IMR-90 (cell line): ENCODE measurements at regions not wholly inside any gene's neighbourhood (a gene's known extent, or its start where the extent isn't known, plus 50 kb on each side); places are given as distances from the start of the nearest gene placed in this dataset.

Source experiments
- BHLHE40 ChIP-seq: fragments of 150-350 bp; IDR thresholded peaks from 2 replicates; pipeline ENCODE4 v1.6.1; 2016; ENCODE audit warnings: mild to moderate bottlenecking, low read depth, low read length
- CHD1 ChIP-seq: IDR thresholded peaks from 2 replicates; pipeline ENCODE4 v1.6.1; 2012; ENCODE audit warnings: low read depth, low read length, improper control_type of control experiment
- MAFK ChIP-seq: IDR thresholded peaks from 2 replicates; pipeline ENCODE4 v1.6.1; 2012; ENCODE audit warnings: low read depth, low read length, improper control_type of control experiment
- MXI1 ChIP-seq: IDR thresholded peaks from 2 replicates; pipeline ENCODE4 v1.6.1; 2012; ENCODE audit warnings: low read depth, mild to moderate bottlenecking, low read length, moderate library complexity, borderline replicate concordance
- POLR2A ChIP-seq: IDR thresholded peaks from 2 replicates; pipeline ENCODE4 v1.6.1; 2012; ENCODE audit warnings: mild to moderate bottlenecking, low read depth, low read length
- RAD21 ChIP-seq: IDR thresholded peaks from 2 replicates; pipeline ENCODE4 v1.6.1; 2012; ENCODE audit warnings: low read length, improper control_type of control experiment
- RCOR1 ChIP-seq: IDR thresholded peaks from 2 replicates; pipeline ENCODE4 v1.6.1; 2012; ENCODE audit warnings: mild to moderate bottlenecking, low read length, improper control_type of control experiment; ENCODE audit not compliant: insufficient replicate concordance
- RFX5 ChIP-seq: IDR thresholded peaks from 2 replicates; pipeline ENCODE4 v1.8.0; 2012; ENCODE audit warnings: low read depth, mild to moderate bottlenecking, low read length, moderate library complexity
- SMC3 ChIP-seq: fragments of 150-350 bp; IDR thresholded peaks from 2 replicates; pipeline ENCODE4 v1.6.1; 2016; ENCODE audit warnings: low read depth, mild to moderate bottlenecking, antibody characterized with exemption, low read length, moderate library complexity
- TF ChIP-seq, protein P1 (sequence below): conservative IDR thresholded peaks from 2 replicates; pipeline ENCODE4 v1.5.1; 2012; ENCODE audit warnings: mild to moderate bottlenecking, low read depth, low read length, improper control_type of control experiment
- TF ChIP-seq, protein P2 (sequence below): fragments of 150-350 bp; IDR thresholded peaks from 2 replicates; pipeline ENCODE4 v1.6.1; 2017; ENCODE audit warnings: mild to moderate bottlenecking, antibody characterized with exemption, low read length, low read depth
- TF ChIP-seq, protein P3 (sequence below): fragments of 150-350 bp; IDR thresholded peaks from 2 replicates; pipeline ENCODE4 v1.6.1; 2016; ENCODE audit warnings: low read depth, mild to moderate bottlenecking, low read length, moderate library complexity, borderline replicate concordance

DNA sequence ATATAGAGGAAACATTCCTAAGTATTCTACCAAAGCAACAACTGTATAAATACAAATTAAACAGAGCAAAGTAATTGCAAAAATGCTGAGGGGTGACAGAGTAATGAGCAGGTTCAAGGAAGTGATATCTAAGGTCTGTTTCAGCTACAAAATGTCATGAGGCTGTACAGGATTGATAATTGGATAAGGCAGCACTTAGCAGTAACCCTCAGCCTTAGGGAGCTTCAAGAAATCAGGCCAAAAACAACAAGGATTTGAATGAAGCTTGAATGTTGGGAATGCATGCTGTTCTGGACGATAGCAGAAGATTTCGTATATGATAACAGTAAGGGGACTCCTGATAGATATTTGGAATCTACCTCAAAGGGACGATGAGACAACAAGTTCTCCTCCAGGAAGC is 142.0 kb upstream of the MMADHC start:
- TF ChIP-seq, protein P1, sequence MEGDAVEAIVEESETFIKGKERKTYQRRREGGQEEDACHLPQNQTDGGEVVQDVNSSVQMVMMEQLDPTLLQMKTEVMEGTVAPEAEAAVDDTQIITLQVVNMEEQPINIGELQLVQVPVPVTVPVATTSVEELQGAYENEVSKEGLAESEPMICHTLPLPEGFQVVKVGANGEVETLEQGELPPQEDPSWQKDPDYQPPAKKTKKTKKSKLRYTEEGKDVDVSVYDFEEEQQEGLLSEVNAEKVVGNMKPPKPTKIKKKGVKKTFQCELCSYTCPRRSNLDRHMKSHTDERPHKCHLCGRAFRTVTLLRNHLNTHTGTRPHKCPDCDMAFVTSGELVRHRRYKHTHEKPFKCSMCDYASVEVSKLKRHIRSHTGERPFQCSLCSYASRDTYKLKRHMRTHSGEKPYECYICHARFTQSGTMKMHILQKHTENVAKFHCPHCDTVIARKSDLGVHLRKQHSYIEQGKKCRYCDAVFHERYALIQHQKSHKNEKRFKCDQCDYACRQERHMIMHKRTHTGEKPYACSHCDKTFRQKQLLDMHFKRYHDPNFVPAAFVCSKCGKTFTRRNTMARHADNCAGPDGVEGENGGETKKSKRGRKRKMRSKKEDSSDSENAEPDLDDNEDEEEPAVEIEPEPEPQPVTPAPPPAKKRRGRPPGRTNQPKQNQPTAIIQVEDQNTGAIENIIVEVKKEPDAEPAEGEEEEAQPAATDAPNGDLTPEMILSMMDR = no peak
- TF ChIP-seq POLR2A = no peak
- TF ChIP-seq RCOR1 = no peak
- no peak for TF ChIP-seq RFX5
- TF ChIP-seq, protein P2, sequence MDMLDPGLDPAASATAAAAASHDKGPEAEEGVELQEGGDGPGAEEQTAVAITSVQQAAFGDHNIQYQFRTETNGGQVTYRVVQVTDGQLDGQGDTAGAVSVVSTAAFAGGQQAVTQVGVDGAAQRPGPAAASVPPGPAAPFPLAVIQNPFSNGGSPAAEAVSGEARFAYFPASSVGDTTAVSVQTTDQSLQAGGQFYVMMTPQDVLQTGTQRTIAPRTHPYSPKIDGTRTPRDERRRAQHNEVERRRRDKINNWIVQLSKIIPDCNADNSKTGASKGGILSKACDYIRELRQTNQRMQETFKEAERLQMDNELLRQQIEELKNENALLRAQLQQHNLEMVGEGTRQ = no peak
- no peak for TF ChIP-seq BHLHE40
- TF ChIP-seq MXI1 = no peak
- TF ChIP-seq RAD21 = no peak
- TF ChIP-seq SMC3 = no peak
- TF ChIP-seq, protein P3, sequence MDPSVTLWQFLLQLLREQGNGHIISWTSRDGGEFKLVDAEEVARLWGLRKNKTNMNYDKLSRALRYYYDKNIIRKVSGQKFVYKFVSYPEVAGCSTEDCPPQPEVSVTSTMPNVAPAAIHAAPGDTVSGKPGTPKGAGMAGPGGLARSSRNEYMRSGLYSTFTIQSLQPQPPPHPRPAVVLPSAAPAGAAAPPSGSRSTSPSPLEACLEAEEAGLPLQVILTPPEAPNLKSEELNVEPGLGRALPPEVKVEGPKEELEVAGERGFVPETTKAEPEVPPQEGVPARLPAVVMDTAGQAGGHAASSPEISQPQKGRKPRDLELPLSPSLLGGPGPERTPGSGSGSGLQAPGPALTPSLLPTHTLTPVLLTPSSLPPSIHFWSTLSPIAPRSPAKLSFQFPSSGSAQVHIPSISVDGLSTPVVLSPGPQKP = no peak
- TF ChIP-seq MAFK = no peak
- TF ChIP-seq CHD1 = no peak
